ENCODE measurements at regions not wholly inside any gene's neighbourhood (a gene's known extent, or its start where the extent isn't known, plus 50 kb on each side); places are given as distances from the start of the nearest gene placed in this dataset.
A peak's percentile ranks its signal among the peaks of the same experiment; 100 is the strongest.
"Not testable (repeated sequence)": the region's sequence is repeated elsewhere in the genome, so short reads cannot be mapped to it uniquely, and the experiment has no call there.

DNA sequence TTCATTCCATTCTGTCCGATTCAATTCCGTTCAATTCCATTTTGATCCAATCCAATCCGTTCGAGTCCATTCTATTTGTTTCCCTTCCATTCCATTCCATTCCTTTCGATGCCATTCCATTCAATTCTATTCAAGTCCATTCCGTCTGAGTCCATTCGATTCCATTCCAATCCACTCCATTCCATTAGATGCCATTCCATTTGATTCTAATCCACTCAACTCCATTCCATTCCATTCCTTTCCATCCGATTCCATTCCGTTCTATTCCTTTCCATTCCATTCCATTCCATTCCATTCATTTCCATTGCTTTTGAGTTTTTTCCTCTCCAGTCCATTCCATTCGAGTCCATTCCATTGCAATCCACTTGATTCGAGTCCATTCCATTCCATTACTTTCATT lies 2589.3 kb upstream of the TPTE start:
- H4K20me1 ChIP-seq (replicated peaks; ENCODE audit: control insufficient read depth, insufficient read depth, low read length); H3K4me2 ChIP-seq (ENCODE audit: insufficient read depth, low read length); DNase-seq (ENCODE audit: extremely low read depth in 1 of 4, low spot score in 3 of 4); H3K4me1 ChIP-seq (replicated peaks in 1 of 2; ENCODE audit: control insufficient read depth in 2 of 2, insufficient read depth in 2 of 2, low read length in 2 of 2); H3K9me1 ChIP-seq (ENCODE audit: control insufficient read depth, insufficient read depth, low read length); H3K79me2 ChIP-seq (ENCODE audit: control insufficient read depth, insufficient read depth, low read length); H3K9me3 ChIP-seq (replicated peaks; ENCODE audit: control insufficient read depth, insufficient read depth, low read depth, low read length); ATAC-seq; H2AFZ ChIP-seq (ENCODE audit: low read depth, low read length); H3K9ac ChIP-seq (ENCODE audit: insufficient read depth in 1 of 2, low read depth in 2 of 2, low read length in 2 of 2); FAIRE-seq; POLR2A ChIA-PET; CTCF ChIA-PET (ENCODE audit: low intra/inter-chr PET ratio); intact Hi-C loops (cut with micrococcal nuclease); H3K27me3 ChIP-seq (ENCODE audit: control insufficient read depth in 2 of 2, insufficient read depth in 2 of 2, low read length in 2 of 2); H3K36me3 ChIP-seq (ENCODE audit: control insufficient read depth, insufficient read depth, low read length); BruUV-seq (replicated peaks); in situ Hi-C loops (cut with MboI); H3K27ac ChIP-seq (ENCODE audit: extremely low read depth, low read depth, low read length); H3K4me3 ChIP-seq: not testable (repeated sequence)
- TF ChIP-seq CBX3 (IDR thresholded peaks at IDR 0.05; ENCODE audit: borderline replicate concordance in 1 of 2, low read length in 2 of 2): peak in 1 of 2 experiments; percentile 60; a peak in 1 of 3 replicates
- WGBS (ENCODE audit: insufficient coverage, low coverage, missing lambda C conversion rate): 1% methylated on average over 11 of the region's 11 CpGs

DNA sequence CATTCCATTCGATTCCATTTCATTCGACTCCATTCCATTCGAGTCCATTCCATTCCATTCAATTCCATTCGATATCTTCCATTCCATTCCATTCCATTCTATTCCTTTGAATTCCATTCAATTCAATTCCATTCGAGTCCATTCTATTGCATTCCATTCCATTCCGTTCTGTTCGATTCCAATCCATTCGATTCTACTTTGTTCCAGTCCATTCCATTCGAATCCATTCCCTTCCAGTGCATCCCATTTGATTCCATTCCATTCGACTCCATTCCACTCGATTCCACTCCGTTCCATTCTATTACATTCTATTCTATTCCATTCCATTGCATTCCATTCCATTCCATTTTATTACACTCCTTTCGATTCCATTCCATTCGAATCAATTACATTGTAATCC lies 2588.5 kb upstream of the TPTE start:
- 1% methylated on average over 14 of the region's 14 CpGs for WGBS (ENCODE audit: insufficient coverage, low coverage, missing lambda C conversion rate)
- H4K20me1 ChIP-seq (replicated peaks; ENCODE audit: control insufficient read depth, insufficient read depth, low read length); CTCF ChIA-PET (ENCODE audit: low intra/inter-chr PET ratio): not testable (repeated sequence)

More for the DNA sequence above, 2588.5 kb upstream of the TPTE start:
- intact Hi-C loops (cut with micrococcal nuclease); DNase-seq (ENCODE audit: extremely low read depth in 1 of 4, low spot score in 3 of 4); H3K36me3 ChIP-seq (ENCODE audit: control insufficient read depth, insufficient read depth, low read length); H3K9ac ChIP-seq (ENCODE audit: insufficient read depth in 1 of 2, low read depth in 2 of 2, low read length in 2 of 2); H3K4me3 ChIP-seq; H3K4me1 ChIP-seq (replicated peaks in 1 of 2; ENCODE audit: control insufficient read depth in 2 of 2, insufficient read depth in 2 of 2, low read length in 2 of 2); in situ Hi-C loops (cut with MboI); H3K4me2 ChIP-seq (ENCODE audit: insufficient read depth, low read length); BruUV-seq (replicated peaks); H3K79me2 ChIP-seq (ENCODE audit: control insufficient read depth, insufficient read depth, low read length); ATAC-seq; H3K9me1 ChIP-seq (ENCODE audit: control insufficient read depth, insufficient read depth, low read length); H3K9me3 ChIP-seq (replicated peaks; ENCODE audit: control insufficient read depth, insufficient read depth, low read depth, low read length); H2AFZ ChIP-seq (ENCODE audit: low read depth, low read length); FAIRE-seq; H3K27ac ChIP-seq (ENCODE audit: extremely low read depth, low read depth, low read length); POLR2A ChIA-PET; H3K27me3 ChIP-seq (ENCODE audit: control insufficient read depth in 2 of 2, insufficient read depth in 2 of 2, low read length in 2 of 2): not testable (repeated sequence)
